Gastroesophageal sphincter (tissue), 4 donors: ENCODE measurements at regions not wholly inside any gene's neighbourhood (a gene's known extent, or its start where the extent isn't known, plus 50 kb on each side); places are given as distances from the start of the nearest gene placed in this dataset.

Experiments
- ATAC-seq: fragments of 150-250 bp; one replicate; pipeline ENCODE4 v1.9.1; 2016; ENCODE audit warnings: mild to moderate bottlenecking, moderate library complexity
- H3K27ac ChIP-seq, 4 donors: fragments of 200-600 bp; sonication (generic) in 3 of 4; 1 replicate in 3 of 4; 2 replicates in 1 of 4; pipeline ENCODE4 v1.5.1; 2016 to 2019
- H3K27me3 ChIP-seq: fragments of 200-600 bp; sonication (generic); one replicate; pipeline ENCODE4 v1.5.1; 2019
- H3K36me3 ChIP-seq, 2 donors: fragments of 200-600 bp; sonication (generic); one replicate each; pipeline ENCODE4 v1.5.1; 2019; ENCODE audit warnings: control low read depth in 1 of 2
- H3K4me1 ChIP-seq, 3 donors: fragments of 200-600 bp; sonication (generic); 1 replicate in 2 of 3; 2 replicates in 1 of 3; pipeline ENCODE4 v1.5.1; 2016 to 2019; ENCODE audit warnings: control low read depth in 2 of 3
- H3K4me3 ChIP-seq, 2 donors: fragments of 200-600 bp; sonication (generic); one replicate each; pipeline ENCODE4 v1.5.1; 2019; ENCODE audit warnings: mild to moderate bottlenecking in 1 of 2, moderate library complexity in 1 of 2
- H3K9me3 ChIP-seq, 3 donors: fragments of 200-600 bp; sonication (generic); one replicate each; pipeline ENCODE4 v1.5.1; 2017 to 2019; ENCODE audit warnings: control low read depth in 2 of 3
- CTCF ChIP-seq, 4 experiments: fragments of 200-600 bp in 2 of 4; fragments of 450-650 bp in 2 of 4; sonication (generic) in 1 of 4; IDR thresholded peaks; one replicate each; pipeline ENCODE4 v1.5.1; 2017 to 2019; ENCODE audit warnings: antibody characterized with exemption in 4 of 4, mild to moderate bottlenecking in 2 of 4, moderate library complexity in 2 of 4
- EP300 ChIP-seq: sonication (generic); formaldehyde crosslinking; IDR thresholded peaks from one replicate; pipeline ENCODE4 v1.6.1; 2017; ENCODE audit warnings: antibody characterized with exemption, mild to moderate bottlenecking
- POLR2A ChIP-seq, 2 donors: fragments of 450-650 bp; IDR thresholded peaks; one replicate each; pipeline ENCODE4 v1.6.1; 2017; ENCODE audit warnings: antibody characterized with exemption in 2 of 2, mild to moderate bottlenecking in 2 of 2, moderate library complexity in 1 of 2
- POLR2AphosphoS5 ChIP-seq: sonication (generic); formaldehyde crosslinking; IDR thresholded peaks from one replicate; pipeline ENCODE4 v1.6.1; 2017; ENCODE audit warnings: antibody characterized with exemption
- WGBS, 2 donors: methylation state at CpG; one replicate each; pipeline ENCODE4 v1.1.5; 2018; ENCODE audit warnings: low coverage in 1 of 2; 5-methylcytosine and 5-hydroxymethylcytosine counted together
- small RNA-seq, 4 donors: library from RNA; depleted of rRNA; stranded (forward); fragments of <200 nt; gene quantifications; one replicate each; pipeline ENCODE3, GENCODE V24; 2016

- Histone ChIP-seq H3K4me3 (no peak overlapping the region), H3K27ac (no peak overlapping the region), H3K36me3 (no peaks in the 10 kb centered on the region), H3K4me1 (no peaks in the 10 kb centered on the region), H3K9me3 (no peaks in the 10 kb centered on the region), H3K27me3 (peaks cover 7% of the 10 kb centered on the region)
- ATAC-seq, result no peak
- no peak for TF ChIP-seq CTCF (IDR thresholded peaks at IDR 0.05)
- TF ChIP-seq POLR2A (IDR thresholded peaks at IDR 0.05), result no peak
- TF ChIP-seq POLR2AphosphoS5, result no peak
- TF ChIP-seq EP300, result no peak
- WGBS, 2 donors, result 34% methylated on average over 2 of the region's 3 CpGs; no CpG with 5 or more reads in 1 of the 2 donors
These were observed 50.3 kb upstream of the CCDC85A start for GRCh38 chr2:56133441-56133840.

- peaks cover 6% of the 10 kb centered on the region for H3K27me3 ChIP-seq
These were observed 49.7 kb upstream of the CCDC85A start for GRCh38 chr2:56133931-56134629.

More at GRCh38 chr2:56133931-56134629, 49.7 kb upstream of the CCDC85A start:
- Histone ChIP-seq H3K4me1 (no peaks in the 10 kb centered on the region), H3K36me3 (no peaks in the 10 kb centered on the region), H3K27ac (no peak overlapping the region), H3K4me3 (no peak overlapping the region), H3K9me3 (no peaks in the 10 kb centered on the region)
- no peak for ATAC-seq
- 50 to 55% methylated on average over 8 to 9 of the region's 9 CpGs for WGBS, 2 donors
- TF ChIP-seq EP300, result no peak
- no peak for TF ChIP-seq POLR2A (IDR thresholded peaks at IDR 0.05)
- no peak for TF ChIP-seq CTCF (IDR thresholded peaks at IDR 0.05)
- no peak for TF ChIP-seq POLR2AphosphoS5

Small RNA genes lying in the stretch of these regions (small RNA-seq; reads per million reads assigned to genes)
- 0 reads per million in 4 donors for gene MIR216A
- gene MIR216B, result 0 reads per million in 4 donors
- 0 reads per million in 4 donors for gene MIR217
